ENCODE measurements at regions not wholly inside any gene's neighbourhood (a gene's known extent, or its start where the extent isn't known, plus 50 kb on each side); places are given as distances from the start of the nearest gene placed in this dataset.

GRCh38 chr11:79561496-79561895 lies 120.7 kb upstream of the TENM4 start:
- no peak for DNase-seq (ENCODE audit: low spot score)

DNA sequence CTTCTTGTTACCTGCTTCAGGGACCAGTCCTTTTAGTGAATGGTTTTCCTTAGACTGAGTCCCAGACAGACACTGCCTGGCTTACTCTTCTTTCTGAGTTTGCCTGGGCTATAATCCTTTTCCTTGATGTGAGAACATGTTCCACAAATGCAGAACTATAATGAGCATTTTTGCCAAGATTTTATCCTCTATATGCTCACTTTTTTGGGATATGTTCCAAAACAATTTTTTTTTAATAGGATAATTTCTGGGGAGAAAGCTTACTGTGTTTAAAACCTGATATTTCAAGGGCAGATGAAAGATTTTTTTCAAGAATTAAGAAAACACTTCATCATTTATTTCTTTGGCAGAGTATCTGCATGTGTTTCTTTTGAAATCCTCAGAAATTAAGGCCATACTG lies 110.0 kb upstream of the TENM4 start:
- no peak for DNase-seq (ENCODE audit: low spot score)

DNA sequence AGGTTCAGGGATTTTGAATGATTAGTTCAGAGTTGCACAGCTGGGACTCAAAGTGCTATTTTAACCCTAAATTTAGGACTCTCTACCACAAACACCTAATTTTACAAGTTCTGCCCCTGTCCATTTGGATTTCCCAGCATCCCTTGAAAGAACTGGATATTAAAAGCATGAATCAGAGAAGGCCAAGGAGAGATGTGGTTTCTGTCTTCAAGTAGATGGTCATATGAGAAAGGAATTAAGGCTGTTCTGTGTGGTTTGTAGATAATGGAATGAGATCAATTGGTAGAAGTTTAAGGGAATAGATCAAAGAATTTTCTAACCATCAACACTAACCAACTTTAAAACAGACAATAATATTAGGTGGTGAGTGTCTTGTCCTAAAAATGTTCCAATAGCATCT lies 106.4 kb upstream of the TENM4 start:
- DNase-seq (ENCODE audit: low spot score) = no peak

DNA sequence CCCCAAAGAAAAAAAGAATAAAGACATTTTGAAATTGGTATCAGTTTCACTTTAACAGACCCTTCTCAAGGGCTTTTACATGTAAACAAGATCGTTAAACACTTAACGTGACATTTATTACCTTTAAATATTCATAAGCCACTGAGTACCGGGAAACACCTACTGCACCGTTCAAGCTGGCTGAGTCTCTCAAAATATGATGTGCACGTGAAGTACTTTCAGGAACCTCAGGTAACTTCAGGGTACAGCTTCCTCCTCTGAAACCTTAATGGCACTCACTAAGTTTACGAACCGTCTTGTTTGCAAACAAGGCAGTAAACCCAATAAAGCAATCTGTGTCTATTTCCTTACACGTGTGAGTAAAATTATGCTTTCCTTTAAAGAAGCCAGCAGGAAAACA lies 105.5 kb upstream of the TENM4 start:
- DNase-seq (ENCODE audit: low spot score) = no peak

DNA sequence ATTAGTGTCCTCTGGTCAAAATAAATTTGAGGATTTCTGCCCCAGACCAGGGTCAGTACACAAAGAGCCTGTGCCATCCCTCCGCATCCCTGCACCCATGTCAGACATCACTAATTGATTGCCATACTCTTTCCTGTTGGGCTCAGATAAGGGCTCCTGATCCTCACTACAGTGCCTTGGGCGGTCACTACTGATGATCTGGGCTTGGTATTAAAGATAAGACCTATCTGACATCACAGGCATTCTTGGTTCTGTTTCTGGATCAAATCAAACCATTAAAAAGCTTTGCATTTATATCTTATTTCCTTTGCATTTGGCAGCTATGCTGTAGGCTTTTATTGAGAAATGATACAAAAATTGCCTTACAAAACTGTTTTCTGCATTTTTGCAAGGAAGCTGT lies 103.5 kb upstream of the TENM4 start:
- DNase-seq (ENCODE audit: low spot score) = no peak

GRCh38 chr11:79543101-79543500 lies 102.3 kb upstream of the TENM4 start:
- no peak for DNase-seq (ENCODE audit: low spot score)

GRCh38 chr11:79541466-79541865 lies 100.6 kb upstream of the TENM4 start:
- DNase-seq (ENCODE audit: low spot score) = no peak

DNA sequence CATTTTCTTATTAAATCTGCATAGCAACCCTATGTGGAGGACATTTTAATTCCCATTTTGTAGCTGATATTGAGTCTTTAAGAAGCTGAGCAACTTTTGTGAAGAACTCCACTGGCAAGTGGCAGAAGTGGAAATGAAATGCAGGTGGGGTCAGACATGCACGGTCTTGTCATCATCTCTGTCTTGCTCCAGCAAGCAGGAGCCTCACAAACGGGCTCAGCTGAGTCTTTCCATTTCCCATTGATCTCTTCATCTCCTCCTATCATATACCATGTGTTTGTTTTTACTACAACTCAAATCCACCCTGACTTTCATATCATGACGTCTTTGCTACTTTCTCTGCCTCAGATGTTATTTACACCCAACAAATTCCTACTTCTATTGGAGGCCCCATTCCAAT lies 97.9 kb upstream of the TENM4 start:
- no peak for DNase-seq (ENCODE audit: low spot score)

GRCh38 chr11:79536155-79536917 lies 95.5 kb upstream of the TENM4 start:
- DNase-seq (ENCODE audit: low spot score) = no peak

DNA sequence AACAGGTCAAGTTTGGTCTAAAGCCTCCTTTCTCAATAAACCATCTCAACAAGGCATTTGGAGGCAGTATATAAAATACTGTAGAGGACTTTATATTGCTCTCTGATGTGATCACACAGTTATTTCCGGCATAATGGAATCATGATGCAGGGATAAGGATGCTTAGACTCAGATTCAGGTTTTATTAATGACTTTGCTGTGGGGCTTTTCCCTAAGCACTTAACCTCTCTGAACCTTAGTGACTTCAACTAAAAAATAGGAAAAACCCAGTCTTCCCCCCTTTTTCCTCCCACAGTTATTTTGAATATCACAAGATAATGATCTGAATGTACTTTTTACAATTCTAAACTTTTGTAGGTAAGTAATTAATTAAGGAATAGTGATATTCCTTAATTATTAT lies 94.8 kb upstream of the TENM4 start:
- no peak for DNase-seq (ENCODE audit: low spot score)

- DNase-seq (ENCODE audit: low spot score) = no peak
These were observed 84.4 kb upstream of the TENM4 start for GRCh38 chr11:79525257-79525656.

- no peak for DNase-seq (ENCODE audit: low spot score)
These were observed 81.8 kb upstream of the TENM4 start for GRCh38 chr11:79522626-79523025.

- no peak for DNase-seq (ENCODE audit: low spot score)
These were observed 79.3 kb upstream of the TENM4 start for GRCh38 chr11:79520086-79520485.

GRCh38 chr11:79515781-79516180 lies 75.0 kb upstream of the TENM4 start:
- no peak for DNase-seq (ENCODE audit: low spot score)

- no peak for DNase-seq (ENCODE audit: low spot score)
These were observed 73.9 kb upstream of the TENM4 start for GRCh38 chr11:79514695-79515094.

GRCh38 chr11:79514290-79514689 lies 73.5 kb upstream of the TENM4 start:
- no peak for DNase-seq (ENCODE audit: low spot score)

DNA sequence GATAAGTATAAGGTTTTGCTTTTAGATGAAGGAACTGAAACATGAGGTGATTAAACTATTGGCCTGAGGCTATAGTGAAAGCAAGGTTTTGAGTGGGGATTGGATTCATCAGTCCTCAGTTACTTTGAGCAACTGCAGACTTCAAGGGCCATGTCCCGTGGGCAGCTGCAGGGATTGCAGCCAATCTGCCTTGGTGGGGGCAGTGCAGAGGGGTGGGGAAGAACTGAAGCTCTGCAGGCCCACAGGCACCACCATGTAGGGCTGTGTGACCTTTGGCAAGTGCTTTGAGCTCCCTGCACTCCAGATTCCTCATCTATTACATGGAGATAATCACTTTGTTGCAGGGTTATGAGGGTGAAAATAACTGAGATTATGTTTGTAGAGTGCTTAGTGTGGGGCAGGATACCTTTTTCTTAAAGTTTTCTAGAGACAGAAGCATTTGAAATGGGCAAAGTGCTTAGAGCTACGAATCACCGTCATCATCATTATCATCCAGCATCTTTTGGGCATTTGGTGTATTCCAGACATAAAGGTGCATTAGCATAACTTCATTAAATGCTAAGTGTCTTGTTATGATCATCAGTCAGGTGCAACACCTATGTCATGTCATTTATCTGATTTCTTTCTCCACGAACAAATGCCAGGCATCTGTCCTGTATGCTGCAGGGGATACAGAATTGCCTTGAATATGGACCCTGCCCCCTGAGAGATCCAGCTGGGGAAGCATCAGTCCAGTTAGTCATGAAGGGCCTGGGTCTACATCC lies 72.1 kb upstream of the TENM4 start:
- DNase-seq (ENCODE audit: low spot score) = no peak

DNA sequence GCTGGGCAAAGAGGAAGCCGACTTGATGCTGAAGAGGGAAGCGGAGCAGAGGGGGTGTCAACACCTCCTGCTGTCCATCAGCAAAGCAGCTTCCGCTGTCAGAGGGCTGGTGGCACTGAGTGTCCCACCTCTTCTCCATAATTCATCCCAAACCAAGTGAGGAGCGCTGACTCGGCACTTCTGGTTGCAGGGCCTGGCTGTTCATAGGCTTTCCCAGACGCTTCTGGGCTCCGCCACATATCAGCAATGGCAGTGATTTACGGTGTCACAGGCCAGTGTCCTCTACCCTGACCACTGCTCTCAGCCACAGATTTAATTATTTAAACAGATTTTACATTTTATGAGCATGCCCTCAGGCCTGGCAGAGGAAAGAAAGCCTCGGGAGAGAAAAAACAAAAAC lies 70.1 kb upstream of the TENM4 start:
- DNase-seq (ENCODE audit: low spot score) = no peak

DNA sequence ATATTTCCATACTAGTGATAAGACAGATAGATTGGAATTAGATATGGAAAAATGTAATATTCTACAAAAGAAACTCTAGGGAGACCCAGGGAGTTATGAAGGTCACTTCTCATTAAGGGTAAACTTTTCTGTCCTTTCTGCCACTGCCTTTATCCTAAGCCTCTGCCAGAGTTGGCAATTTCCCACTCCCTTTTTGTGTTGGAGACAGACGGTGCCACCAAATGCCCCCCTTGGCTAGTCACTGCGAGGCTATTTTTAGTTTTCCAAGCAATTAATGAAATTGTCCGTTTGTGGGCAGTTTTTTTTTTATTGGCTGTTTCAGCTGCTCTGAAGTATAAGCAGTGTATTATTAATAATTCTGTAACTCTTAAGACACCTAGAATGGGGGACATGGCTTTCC lies 67.6 kb upstream of the TENM4 start:
- DNase-seq (ENCODE audit: low spot score) = no peak

- DNase-seq (ENCODE audit: low spot score) = no peak
These were observed 66.9 kb upstream of the TENM4 start for GRCh38 chr11:79507706-79508105.

DNA sequence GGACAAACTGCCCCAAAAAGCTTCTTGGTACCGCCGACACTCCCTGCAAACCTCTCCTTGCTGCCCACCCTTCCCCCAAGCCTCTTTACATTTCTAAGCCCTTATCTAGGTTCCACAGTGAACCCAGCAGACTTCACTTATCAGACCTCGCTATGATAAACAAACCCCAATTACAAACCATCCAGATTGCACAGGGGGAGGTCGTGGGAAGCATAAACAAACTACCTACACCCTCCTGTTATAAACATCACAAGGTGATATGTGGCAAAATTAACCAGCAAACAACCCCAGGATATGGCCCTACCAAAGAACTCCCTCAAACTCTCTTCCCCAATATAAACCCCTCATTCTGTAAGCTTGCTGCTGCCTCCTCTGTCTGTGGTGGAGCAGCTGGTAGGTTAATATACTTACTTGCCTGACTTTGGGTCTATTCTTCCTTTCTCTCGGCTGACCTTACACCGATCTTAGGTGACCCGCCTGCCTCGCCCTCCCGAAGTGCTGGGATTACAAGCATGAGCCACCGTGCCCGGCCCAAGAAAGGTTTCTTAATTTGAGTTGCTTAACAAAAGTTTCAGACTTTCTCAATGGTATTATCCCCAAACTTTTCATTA lies 66.0 kb upstream of the TENM4 start:
- no peak for DNase-seq (ENCODE audit: low spot score)

- no peak for DNase-seq (ENCODE audit: low spot score)
These were observed 65.3 kb upstream of the TENM4 start for GRCh38 chr11:79506124-79506523.

DNA sequence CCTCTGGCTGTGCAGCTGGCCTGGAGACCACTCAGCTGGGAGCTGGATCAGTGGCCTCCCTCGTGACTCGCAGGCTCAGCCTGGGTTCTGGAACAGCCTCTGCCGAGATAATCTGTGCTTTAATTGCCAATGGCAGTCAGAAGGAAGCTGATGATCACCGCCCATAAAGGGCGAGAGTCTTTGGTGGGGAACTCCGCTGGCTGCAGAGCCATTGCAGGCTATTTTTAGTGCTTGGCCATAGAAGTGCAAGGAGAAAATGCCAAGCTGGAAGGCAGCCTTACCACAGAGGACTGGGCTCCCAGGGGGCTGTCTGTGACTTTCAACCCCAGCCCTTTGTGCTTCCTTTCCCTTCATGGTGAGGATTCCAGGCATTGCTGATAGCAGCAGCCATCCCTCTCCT lies 62.2 kb upstream of the TENM4 start:
- DNase-seq (ENCODE audit: low spot score) = no peak
